Fibroblast of pulmonary artery (primary cell): ENCODE measurements at regions not wholly inside any gene's neighbourhood (a gene's known extent, or its start where the extent isn't known, plus 50 kb on each side); places are given as distances from the start of the nearest gene placed in this dataset.
"Not testable (repeated sequence)": the region's sequence is repeated elsewhere in the genome, so short reads cannot be mapped to it uniquely, and the experiment has no call there.

ENCODE experiments used
- DNase-seq: peaks from one replicate; pipeline ENCODE4 v3.0.0-alpha.2; 2010; ENCODE audit warnings: low read depth
- H3K4me3 ChIP-seq: replicated peaks from 2 replicates; pipeline ENCODE4 v1.5.1; 2011; ENCODE audit warnings: low read depth, mild to moderate bottlenecking, control low read depth, low read length, moderate library complexity
- TF ChIP-seq, protein P1 (sequence below): IDR thresholded peaks from 2 replicates; pipeline ENCODE4 v1.5.1; 2011; ENCODE audit warnings: mild to moderate bottlenecking, control low read depth, low read length, inconsistent platforms; ENCODE audit errors: missing control alignments

DNA sequence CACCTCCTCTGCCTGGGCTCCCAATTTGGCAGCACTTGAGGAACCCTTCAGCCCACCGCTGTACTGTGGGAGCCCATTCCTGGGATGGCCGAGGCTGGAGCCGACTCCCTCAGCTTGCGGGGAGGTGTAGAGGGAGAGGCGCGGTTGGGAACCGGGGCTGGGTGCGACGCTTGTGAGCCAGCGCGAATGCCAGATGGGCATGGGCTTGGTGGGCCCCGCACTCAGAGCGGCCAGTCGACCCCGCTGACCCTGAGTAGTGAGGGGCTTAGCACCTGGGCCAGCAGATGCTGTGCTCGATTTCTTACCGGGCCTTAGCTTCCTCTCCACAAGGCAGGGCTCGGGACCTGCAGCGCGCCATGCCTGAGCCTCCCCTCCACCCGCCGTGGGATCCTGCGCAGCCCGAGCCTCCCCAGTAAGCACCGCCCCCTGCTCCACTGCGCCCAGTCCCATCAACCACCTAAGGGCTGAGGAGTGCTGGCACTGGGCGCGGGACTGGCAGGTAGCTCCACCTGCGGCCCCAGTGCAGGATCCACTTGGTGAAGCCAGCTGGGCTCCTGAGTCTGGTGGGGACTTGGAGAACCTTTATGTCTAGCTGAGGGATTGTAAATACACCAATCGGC is 58.3 kb upstream of the DEFB108B start:
- H3K4me3 ChIP-seq = no peak overlapping the region
- DNase-seq = no peak
- TF ChIP-seq, protein P1, sequence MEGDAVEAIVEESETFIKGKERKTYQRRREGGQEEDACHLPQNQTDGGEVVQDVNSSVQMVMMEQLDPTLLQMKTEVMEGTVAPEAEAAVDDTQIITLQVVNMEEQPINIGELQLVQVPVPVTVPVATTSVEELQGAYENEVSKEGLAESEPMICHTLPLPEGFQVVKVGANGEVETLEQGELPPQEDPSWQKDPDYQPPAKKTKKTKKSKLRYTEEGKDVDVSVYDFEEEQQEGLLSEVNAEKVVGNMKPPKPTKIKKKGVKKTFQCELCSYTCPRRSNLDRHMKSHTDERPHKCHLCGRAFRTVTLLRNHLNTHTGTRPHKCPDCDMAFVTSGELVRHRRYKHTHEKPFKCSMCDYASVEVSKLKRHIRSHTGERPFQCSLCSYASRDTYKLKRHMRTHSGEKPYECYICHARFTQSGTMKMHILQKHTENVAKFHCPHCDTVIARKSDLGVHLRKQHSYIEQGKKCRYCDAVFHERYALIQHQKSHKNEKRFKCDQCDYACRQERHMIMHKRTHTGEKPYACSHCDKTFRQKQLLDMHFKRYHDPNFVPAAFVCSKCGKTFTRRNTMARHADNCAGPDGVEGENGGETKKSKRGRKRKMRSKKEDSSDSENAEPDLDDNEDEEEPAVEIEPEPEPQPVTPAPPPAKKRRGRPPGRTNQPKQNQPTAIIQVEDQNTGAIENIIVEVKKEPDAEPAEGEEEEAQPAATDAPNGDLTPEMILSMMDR = no peak

DNA sequence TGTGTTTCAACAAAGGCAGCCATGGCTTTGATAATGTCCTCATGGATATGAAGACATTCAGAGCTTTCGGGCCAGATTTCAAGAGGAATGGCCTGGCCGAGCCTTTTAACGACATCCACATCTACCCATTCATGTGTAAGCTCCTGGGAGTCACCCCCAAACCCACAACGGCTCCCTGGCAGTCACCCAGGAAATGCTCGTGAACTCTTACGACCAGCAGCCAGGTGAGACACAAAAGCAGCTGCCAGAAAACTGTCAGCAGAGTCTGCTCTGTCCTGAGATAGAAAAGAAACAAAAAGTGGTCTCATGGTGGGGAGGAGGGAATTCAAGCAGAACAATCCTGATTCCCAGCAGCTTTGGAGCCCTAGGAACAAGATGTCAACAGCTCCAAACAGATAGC is 52.9 kb upstream of the DEFB108B start:
- H3K4me3 ChIP-seq, DNase-seq: not testable (repeated sequence)

DNA sequence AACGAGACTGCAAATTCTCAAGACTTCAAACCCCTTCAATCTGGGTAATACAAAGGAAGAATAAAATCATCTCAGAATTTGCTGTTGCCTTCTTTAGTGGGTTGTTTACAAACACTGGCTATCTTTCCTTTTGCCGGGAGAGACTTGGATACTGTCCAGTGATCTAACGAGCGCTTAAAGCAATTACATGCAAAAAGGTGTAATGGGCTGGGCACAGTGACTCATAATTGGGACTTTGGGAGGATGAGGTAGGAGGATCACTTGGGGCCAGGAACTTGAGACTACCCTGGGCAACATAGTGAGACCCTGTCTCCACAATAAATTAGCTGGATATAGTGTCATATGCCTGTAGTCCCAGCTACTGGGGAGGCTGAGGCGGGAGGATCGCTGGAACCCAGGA is 52.2 kb upstream of the DEFB108B start:
- not testable (repeated sequence) for DNase-seq, H3K4me3 ChIP-seq

DNA sequence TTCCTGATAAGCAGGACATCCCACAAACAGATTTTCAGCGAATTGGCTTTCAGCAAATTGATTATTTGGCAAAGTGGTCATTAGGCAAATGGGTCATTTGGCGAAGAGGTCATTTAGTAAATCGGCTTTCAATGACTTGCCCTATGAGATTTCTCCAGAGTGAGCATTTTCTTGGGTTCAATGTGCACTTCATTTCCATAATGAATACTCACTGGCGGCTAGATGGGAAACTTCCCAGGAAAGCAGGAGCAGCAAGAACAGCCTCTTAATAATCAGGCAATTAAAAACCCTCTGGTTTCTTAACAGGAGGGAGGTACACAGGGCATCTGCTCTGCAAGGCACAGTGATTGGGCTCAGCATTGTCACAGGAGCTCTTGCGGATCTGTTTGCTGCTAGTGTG is 51.5 kb upstream of the DEFB108B start:
- not testable (repeated sequence) for H3K4me3 ChIP-seq, DNase-seq

- H3K4me3 ChIP-seq, DNase-seq: not testable (repeated sequence)
Measured at GRCh38 chr11:71782229-71782861, 50.7 kb upstream of the DEFB108B start.

DNA sequence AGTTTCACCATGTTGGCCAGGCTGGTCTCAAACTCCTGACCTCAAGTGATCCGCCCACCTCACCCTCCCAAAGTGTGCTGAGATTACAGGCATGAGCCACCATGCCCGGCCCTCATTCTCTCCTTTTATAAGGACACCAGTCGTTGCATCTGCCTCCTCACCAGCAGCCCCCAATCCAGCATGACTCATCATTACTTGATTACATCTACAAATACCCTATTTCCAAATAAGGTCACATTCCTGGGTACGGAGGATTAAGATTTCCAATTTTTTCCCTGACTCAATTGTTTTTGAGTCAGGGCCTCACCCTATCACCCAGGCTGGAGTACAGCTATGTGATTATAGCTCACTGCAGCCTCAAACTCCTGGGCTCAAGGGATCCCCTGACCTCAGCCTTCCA is 49.8 kb upstream of the DEFB108B start:
- not testable (repeated sequence) for H3K4me3 ChIP-seq
- DNase-seq = peak; percentile 25
